Tibial nerve (tissue), 4 donors: ENCODE measurements at regions not wholly inside any gene's neighbourhood (a gene's known extent, or its start where the extent isn't known, plus 50 kb on each side); places are given as distances from the start of the nearest gene placed in this dataset.

ENCODE experiments used
- CTCF ChIP-seq, 5 experiments: fragments of 200-600 bp in 3 of 5; fragments of 450-650 bp in 2 of 5; sonication (generic) in 3 of 5; IDR thresholded peaks; one replicate each; pipeline ENCODE4 v1.5.1; 2016 to 2019; ENCODE audit warnings: antibody characterized with exemption in 5 of 5, mild to moderate bottlenecking in 3 of 5, moderate library complexity in 2 of 5
- EP300 ChIP-seq, 2 donors: sonication (generic); formaldehyde crosslinking; IDR thresholded peaks; one replicate each; pipeline ENCODE4 v1.6.1; 2017; ENCODE audit warnings: antibody characterized with exemption in 2 of 2, mild to moderate bottlenecking in 1 of 2
- POLR2A ChIP-seq, 2 donors: fragments of 450-650 bp; IDR thresholded peaks; one replicate each; pipeline ENCODE4 v1.6.1; 2017; ENCODE audit warnings: antibody characterized with exemption in 2 of 2, mild to moderate bottlenecking in 2 of 2, moderate library complexity in 2 of 2

DNA sequence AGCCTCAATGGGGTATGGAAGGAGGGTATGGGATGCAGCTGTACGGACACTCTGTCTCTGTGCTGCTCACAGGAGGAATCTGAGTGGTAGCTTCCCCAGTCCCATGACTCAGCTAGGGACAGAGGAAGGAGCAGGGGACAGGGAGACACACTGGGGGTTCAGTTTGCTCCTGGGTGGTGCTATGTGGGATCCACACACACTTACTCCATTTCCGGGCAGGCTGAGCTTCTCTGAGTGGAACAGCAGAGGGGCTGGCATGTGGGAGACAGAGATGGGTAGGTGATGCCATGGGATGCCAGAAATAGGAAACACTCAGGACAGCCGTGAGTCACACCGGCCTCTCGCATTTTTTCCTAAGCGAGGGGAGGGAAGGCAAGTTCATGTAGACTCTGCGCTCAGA lies 59.2 kb upstream of the KIRREL3 start:
- TF ChIP-seq CTCF (IDR thresholded peaks at IDR 0.05): no peak
- no peak for TF ChIP-seq POLR2A (IDR thresholded peaks at IDR 0.05)
- TF ChIP-seq EP300 (IDR thresholded peaks at IDR 0.05): no peak
